Endometrium (tissue), 2 donors: ENCODE measurements at regions not wholly inside any gene's neighbourhood (a gene's known extent, or its start where the extent isn't known, plus 50 kb on each side); places are given as distances from the start of the nearest gene placed in this dataset.
"Not testable (repeated sequence)": the region's sequence is repeated elsewhere in the genome, so short reads cannot be mapped to it uniquely, and the experiment has no call there.

Experiments used
- FAIRE-seq: peaks from 2 replicates; lab custom pipeline; 2012; peaks lifted over from hg19 to GRCh38; lab: Jason Lieb, UNC
- donor health status: control.
- donor health status: control.

GRCh38 chr13:50229960-50230661, 214.9 kb downstream of the KCNRG start:
- no peak for FAIRE-seq

GRCh38 chr13:50230662-50230978, 215.4 kb downstream of the KCNRG start:
- no peak for FAIRE-seq

GRCh38 chr13:50233574-50233973, 218.3 kb downstream of the KCNRG start:
- not testable (repeated sequence) for FAIRE-seq

GRCh38 chr13:50235604-50236342, 220.5 kb downstream of the KCNRG start:
- FAIRE-seq, result no peak

GRCh38 chr13:50236898-50237318, 221.7 kb downstream of the KCNRG start:
- no peak for FAIRE-seq

GRCh38 chr13:50238922-50239321, 223.7 kb downstream of the KCNRG start:
- no peak for FAIRE-seq

GRCh38 chr13:50241479-50241878, 226.2 kb downstream of the KCNRG start:
- no peak for FAIRE-seq

GRCh38 chr13:50243931-50244330, 228.7 kb downstream of the KCNRG start:
- no peak for FAIRE-seq

GRCh38 chr13:50244355-50244712, 229.1 kb downstream of the KCNRG start:
- no peak for FAIRE-seq

- FAIRE-seq, result no peak
These were observed 229.7 kb downstream of the KCNRG start for GRCh38 chr13:50244713-50245574.

GRCh38 chr13:50247223-50247622, 232.0 kb downstream of the KCNRG start:
- FAIRE-seq, result no peak

- FAIRE-seq, result no peak
These were observed 233.4 kb downstream of the KCNRG start for GRCh38 chr13:50248516-50249143.

- FAIRE-seq, result no peak
These were observed 233.9 kb downstream of the KCNRG start for GRCh38 chr13:50249144-50249521.

GRCh38 chr13:50250401-50250800, 235.2 kb downstream of the KCNRG start:
- no peak for FAIRE-seq

- no peak for FAIRE-seq
These were observed 240.4 kb downstream of the KCNRG start for GRCh38 chr13:50255639-50256038.

- not testable (repeated sequence) for FAIRE-seq
These were observed 241.5 kb downstream of the KCNRG start for GRCh38 chr13:50256536-50257321.

GRCh38 chr13:50257646-50258045, 242.4 kb downstream of the KCNRG start:
- FAIRE-seq, result no peak

- FAIRE-seq, result no peak
These were observed 246.1 kb downstream of the KCNRG start for GRCh38 chr13:50261130-50261901.

GRCh38 chr13:50267066-50267465, 251.8 kb downstream of the KCNRG start:
- FAIRE-seq, result no peak

GRCh38 chr13:50267917-50268316, 252.7 kb downstream of the KCNRG start:
- no peak for FAIRE-seq

GRCh38 chr13:50268500-50268899, 253.3 kb downstream of the KCNRG start:
- FAIRE-seq, result peak; percentile 57
